H1 (cell line): ENCODE measurements at regions not wholly inside any gene's neighbourhood (a gene's known extent, or its start where the extent isn't known, plus 50 kb on each side); places are given as distances from the start of the nearest gene placed in this dataset.
A peak's percentile ranks its signal among the peaks of the same experiment; 100 is the strongest.

Source experiments
- CTCF ChIA-PET: fragments of 300-600 bp; sonication (Branson Sonifier 250); formaldehyde crosslinking; loops from one replicate; lab custom pipeline; 2021; ENCODE audit not compliant: partially characterized antibody; lab: Charles Lee
- POLR2A ChIA-PET: fragments of 300-600 bp; sonication (Branson Sonifier 250); formaldehyde crosslinking; loops from one replicate; lab custom pipeline; 2021; ENCODE audit warnings: inconsistent platforms; ENCODE audit not compliant: partially characterized antibody; lab: Charles Lee
- DNase-seq, 2 experiments: peaks; one replicate each; pipeline versions ENCODE4 v3.0.0 to v3.0.0-alpha.2; 2010 to 2022; ENCODE audit warnings: low spot score in 2 of 2, low read depth in 1 of 2, mixed read lengths in 1 of 2
- FAIRE-seq: peaks from 2 replicates; lab custom pipeline; 2011; peaks lifted over from hg19 to GRCh38; lab: Jason Lieb, UNC
- H2AFZ ChIP-seq: 2 replicates; pipeline ENCODE4 v1.8.1; 2012; ENCODE audit warnings: low read length, inconsistent platforms
- H2AK5ac ChIP-seq: 2 replicates; pipeline ENCODE4 v1.6.1; 2013; ENCODE audit warnings: low read depth, low read length
- H2BK120ac ChIP-seq: replicated peaks from 2 replicates; pipeline ENCODE3; 2013; ENCODE audit warnings: low read depth, low read length, inconsistent platforms
- H2BK12ac ChIP-seq: 2 replicates; pipeline ENCODE4 v1.6.1; 2013; ENCODE audit warnings: low read depth, low read length
- H2BK15ac ChIP-seq: 2 replicates; pipeline ENCODE4 v1.6.1; 2013; ENCODE audit warnings: low read length
- H2BK20ac ChIP-seq: 2 replicates; pipeline ENCODE4 v1.6.1; 2013; ENCODE audit warnings: low read length
- H2BK5ac ChIP-seq: 2 replicates; pipeline ENCODE4 v1.6.1; 2013; ENCODE audit warnings: low read depth, low read length
- H3K14ac ChIP-seq: 2 replicates; pipeline ENCODE4 v1.6.1; 2013; ENCODE audit warnings: inconsistent platforms; ENCODE audit not compliant: insufficient read length
- H3K18ac ChIP-seq: 2 replicates; pipeline ENCODE4 v1.6.1; 2013; ENCODE audit warnings: low read length; ENCODE audit errors: extremely low read depth
- H3K23ac ChIP-seq: 2 replicates; pipeline ENCODE4 v1.6.1; 2013; ENCODE audit warnings: inconsistent platforms; ENCODE audit not compliant: insufficient read length
- H3K23me2 ChIP-seq: 2 replicates; pipeline ENCODE4 v1.6.1; 2013; ENCODE audit warnings: low read depth, low read length
- H3K27ac ChIP-seq: 2 replicates; pipeline ENCODE4 v1.6.1; 2011; ENCODE audit warnings: low read depth, low read length, inconsistent platforms
- H3K27me3 ChIP-seq, 4 experiments: replicated peaks in 1 of 4; 1 replicate in 1 of 4; 2 replicates in 3 of 4; pipeline versions ENCODE4 v1.6.1 to v1.8.1; 2011 to 2013; ENCODE audit warnings: low read length in 3 of 4, mild to moderate bottlenecking in 3 of 4, inconsistent platforms in 2 of 4, mixed read lengths in 2 of 4, moderate library complexity in 1 of 4; ENCODE audit not compliant: control insufficient read depth in 3 of 4, insufficient read depth in 3 of 4; ENCODE audit errors: extremely low read depth in 1 of 4
- H3K36me3 ChIP-seq, 4 experiments: 2 replicates each; pipeline versions ENCODE4 v1.6.1 to v1.8.1; 2011 to 2013; ENCODE audit warnings: mild to moderate bottlenecking in 4 of 4, low read length in 3 of 4, moderate library complexity in 2 of 4, control low read depth in 1 of 4, inconsistent platforms in 1 of 4; ENCODE audit not compliant: insufficient read depth in 4 of 4, control insufficient read depth in 2 of 4
- H3K4ac ChIP-seq: replicated peaks from 2 replicates; pipeline ENCODE3; 2013; ENCODE audit warnings: low read length, low read depth, mixed read lengths, inconsistent platforms; ENCODE audit not compliant: insufficient read length
- H3K4me1 ChIP-seq, 4 experiments: replicated peaks in 1 of 4; 1 replicate in 1 of 4; 2 replicates in 3 of 4; pipeline versions ENCODE4 v1.6.1 to v1.8.1; 2011 to 2013; ENCODE audit warnings: low read length in 3 of 4, inconsistent platforms in 2 of 4, mixed read lengths in 1 of 4; ENCODE audit not compliant: insufficient read depth in 4 of 4, control insufficient read depth in 3 of 4
- H3K4me2 ChIP-seq, 2 experiments: 2 replicates each; pipeline versions ENCODE4 v1.6.1 to v1.8.1; 2011 to 2013; ENCODE audit warnings: low read depth in 2 of 2, low read length in 2 of 2, control low read depth in 1 of 2, inconsistent platforms in 1 of 2, mild to moderate bottlenecking in 1 of 2; ENCODE audit not compliant: insufficient read depth in 1 of 2
- H3K4me3 ChIP-seq, 4 experiments: fragments of 200-600, 300-600 bp in 1 of 4; sonication (generic), shearing (Covaris generic), sonication (Bioruptor Twin) in 1 of 4; 2 replicates each; pipeline versions ENCODE4 v1.5.1 to v1.8.1; 2011 to 2016; ENCODE audit warnings: low read length in 4 of 4, low read depth in 3 of 4, control low read depth in 2 of 4, inconsistent platforms in 2 of 4, mild to moderate bottlenecking in 2 of 4, mixed read lengths in 1 of 4, moderate library complexity in 1 of 4; ENCODE audit not compliant: insufficient read depth in 2 of 4; ENCODE audit errors: extremely low read depth in 1 of 4
- H3K56ac ChIP-seq: replicated peaks from 2 replicates; pipeline ENCODE3; 2013; ENCODE audit warnings: low read depth, mild to moderate bottlenecking, mixed read lengths, low read length, inconsistent platforms; ENCODE audit not compliant: insufficient read length
- H3K79me1 ChIP-seq: 2 replicates; pipeline ENCODE4 v1.6.1; 2013; ENCODE audit warnings: low read depth, low read length, control low read depth
- H3K79me2 ChIP-seq, 2 experiments: 2 replicates each; pipeline versions ENCODE4 v1.6.1 to v1.8.1; 2012 to 2013; ENCODE audit warnings: low read length in 2 of 2, mild to moderate bottlenecking in 2 of 2, inconsistent platforms in 1 of 2; ENCODE audit not compliant: insufficient read depth in 2 of 2, control insufficient read depth in 1 of 2
- H3K9ac ChIP-seq, 4 experiments: replicated peaks in 1 of 4; 1 replicate in 1 of 4; 2 replicates in 3 of 4; pipeline versions ENCODE4 v1.6.1 to v1.8.1; 2011 to 2013; ENCODE audit warnings: low read depth in 3 of 4, low read length in 3 of 4, control low read depth in 2 of 4, mild to moderate bottlenecking in 2 of 4, moderate library complexity in 2 of 4, inconsistent platforms in 1 of 4; ENCODE audit errors: extremely low read depth in 1 of 4
- H3K9me3 ChIP-seq, 2 experiments: 2 replicates each; pipeline versions ENCODE4 v1.6.1 to v1.8.1; 2012 to 2013; ENCODE audit warnings: mild to moderate bottlenecking in 2 of 2, moderate library complexity in 2 of 2, control low read depth in 1 of 2, inconsistent platforms in 1 of 2, low read depth in 1 of 2, low read length in 1 of 2, mixed read lengths in 1 of 2; ENCODE audit not compliant: insufficient read depth in 2 of 2
- H4K20me1 ChIP-seq, 2 experiments: replicated peaks in 1 of 2; 2 replicates each; pipeline versions ENCODE3 to v1.8.1; 2011 to 2013; ENCODE audit warnings: inconsistent platforms in 2 of 2, low read length in 2 of 2, mild to moderate bottlenecking in 1 of 2; ENCODE audit not compliant: insufficient read depth in 2 of 2, control insufficient read depth in 1 of 2
- H4K5ac ChIP-seq: 2 replicates; pipeline ENCODE4 v1.6.1; 2013; ENCODE audit warnings: low read length, low read depth, mixed read lengths, inconsistent platforms; ENCODE audit not compliant: insufficient read length
- H4K8ac ChIP-seq: 2 replicates; pipeline ENCODE4 v1.8.0; 2013; ENCODE audit warnings: mild to moderate bottlenecking, moderate library complexity, low read length, inconsistent platforms; ENCODE audit not compliant: insufficient read depth; ENCODE audit errors: extremely low read depth
- H4K91ac ChIP-seq: replicated peaks from 2 replicates; pipeline ENCODE3; 2013; ENCODE audit warnings: low read length, mixed read lengths, inconsistent platforms; ENCODE audit not compliant: insufficient read length
- BCL11A ChIP-seq, 2 experiments: IDR thresholded peaks; one replicate each; pipeline ENCODE4 v1.6.1; 2011; ENCODE audit warnings: low read depth in 2 of 2, low read length in 2 of 2, mild to moderate bottlenecking in 2 of 2
- GABPA ChIP-seq: IDR thresholded peaks from 2 replicates; pipeline ENCODE4 v1.6.1; 2011; ENCODE audit warnings: mild to moderate bottlenecking, low read length, moderate library complexity, borderline replicate concordance; ENCODE audit not compliant: insufficient read depth
- POU5F1 ChIP-seq: IDR thresholded peaks from 2 replicates; pipeline ENCODE4 v1.6.1; 2011; ENCODE audit warnings: low read depth, mild to moderate bottlenecking, low read length, moderate library complexity
- RBBP5 ChIP-seq: IDR thresholded peaks from 2 replicates; pipeline ENCODE4 v1.7.1; 2012; ENCODE audit warnings: low read depth, mild to moderate bottlenecking, inconsistent platforms, low read length, moderate library complexity, borderline replicate concordance
- RNF2 ChIP-seq: fragments of 200-900, 300-1000 bp; sonication (generic); IDR thresholded peaks from 2 replicates; pipeline ENCODE4 v1.7.1; 2016; ENCODE audit warnings: borderline replicate concordance, low read depth, mild to moderate bottlenecking, antibody characterized with exemption, low read length; ENCODE audit not compliant: poor library complexity, severe bottlenecking; ENCODE audit errors: missing control alignments
- SP4 ChIP-seq: IDR thresholded peaks from 2 replicates; pipeline ENCODE4 v1.6.1; 2012; ENCODE audit warnings: low read length, inconsistent platforms
- WGBS, 2 experiments: shearing (Covaris generic) in 1 of 2; methylation state at CpG; one replicate each; pipeline versions ENCODE4 v1.1.6 to v1.1.7; 2013 to 2015; ENCODE audit warnings: low lambda C conversion rate in 2 of 2, mixed read lengths in 2 of 2, inconsistent platforms in 1 of 2, low coverage in 1 of 2, missing lambda C conversion rate in 1 of 2; ENCODE audit not compliant: insufficient replicate concordance in 2 of 2, insufficient coverage in 1 of 2, insufficient read length in 1 of 2; ENCODE audit errors: extremely low coverage in 1 of 2, missing lambda C conversion rate in 1 of 2; 5-methylcytosine and 5-hydroxymethylcytosine counted together

GRCh38 chr11:133708547-133709051 is 136.7 kb downstream of the SPATA19 start:
- no peak overlapping the region for H2AFZ ChIP-seq
- no peak overlapping the region for H2BK12ac ChIP-seq

More at GRCh38 chr11:133708547-133709051, 136.7 kb downstream of the SPATA19 start:
- H3K23ac ChIP-seq: no peak overlapping the region
- no peak overlapping the region for H3K9ac ChIP-seq
- no peak overlapping the region for H3K4ac ChIP-seq
- no peak overlapping the region for H4K8ac ChIP-seq
- DNase-seq: peak in 1 of 2 experiments; percentile 33
- ChIA-PET CTCF (interaction anchor here (1.2 to 2.0 kb wide), 2 partner anchors 11 to 133 kb away, joined by 3 to 6 read pairs; no protein-coding TSS in a partner anchor), POLR2A (no interaction called here)
- H3K9me3 ChIP-seq: no peaks in the 10 kb centered on the region
- H3K27me3 ChIP-seq: peaks cover 0 to 11% (median under 1%) of the 10 kb centered on the region in 4 experiments; a peak in 4 of 7 replicates
- no peak overlapping the region for H4K91ac ChIP-seq
- no peak overlapping the region for H3K14ac ChIP-seq
- peaks cover 0 to 25% (median 7%) of the 10 kb centered on the region in 4 experiments; a peak in 6 of 7 replicates for H3K4me1 ChIP-seq
- no peak overlapping the region for H3K27ac ChIP-seq
- no peaks in the 10 kb centered on the region for H3K36me3 ChIP-seq
- no peak overlapping the region for H2AK5ac ChIP-seq
- TF ChIP-seq SP4: no peak
- TF ChIP-seq BCL11A (IDR thresholded peaks at IDR 0.05; ENCODE audit: low read depth in 2 of 2, low read length in 2 of 2): no peak
- no peak for TF ChIP-seq RNF2
- no peak for TF ChIP-seq RBBP5
- no peak for TF ChIP-seq GABPA
- no peak for TF ChIP-seq POU5F1
- no peaks in the 10 kb centered on the region for H4K20me1 ChIP-seq
- H3K79me1 ChIP-seq: no peaks in the 10 kb centered on the region
- no peak overlapping the region for H3K18ac ChIP-seq
- H2BK20ac ChIP-seq: peak overlapping the region; percentile 49; the same call in 1 of the 2 replicates
- H2BK15ac ChIP-seq: no peak overlapping the region
- H3K56ac ChIP-seq: no peak overlapping the region
- H3K4me2 ChIP-seq: no peak overlapping the region
- H4K5ac ChIP-seq: no peak overlapping the region
- H2BK120ac ChIP-seq: no peak overlapping the region
- no peak for FAIRE-seq
- H3K23me2 ChIP-seq: peaks cover 7% of the 10 kb centered on the region; the same call in 1 of the 2 replicates
- H3K79me2 ChIP-seq: no peaks in the 10 kb centered on the region
- no peak overlapping the region for H2BK5ac ChIP-seq
- no peak overlapping the region for H3K4me3 ChIP-seq
- WGBS, 2 experiments: 82% methylated on average over 5 of the region's 5 CpGs; no CpG with 5 or more reads in 1 of the 2 experiments
